IPS-18a (cell line): ENCODE measurements at regions not wholly inside any gene's neighbourhood (a gene's known extent, or its start where the extent isn't known, plus 50 kb on each side); places are given as distances from the start of the nearest gene placed in this dataset.

ENCODE experiments used
- H3K27ac ChIP-seq: one replicate; pipeline ENCODE4 v1.5.1; 2013; ENCODE audit warnings: low read length
- H3K27me3 ChIP-seq: one replicate; pipeline ENCODE4 v1.6.1; 2013; ENCODE audit warnings: mild to moderate bottlenecking, low read length; ENCODE audit not compliant: control insufficient read depth, insufficient read depth
- H3K36me3 ChIP-seq: one replicate; pipeline ENCODE4 v1.6.1; 2013; ENCODE audit warnings: low read depth, low read length; ENCODE audit not compliant: control insufficient read depth
- H3K4me1 ChIP-seq: one replicate; pipeline ENCODE4 v1.6.1; 2013; ENCODE audit warnings: low read depth, low read length; ENCODE audit not compliant: control insufficient read depth
- H3K4me3 ChIP-seq: one replicate; pipeline ENCODE4 v1.5.1; 2013; ENCODE audit warnings: low read length
- H3K9ac ChIP-seq: one replicate; pipeline ENCODE4 v1.6.1; 2013; ENCODE audit warnings: mild to moderate bottlenecking, low read length, moderate library complexity
- H3K9me3 ChIP-seq: one replicate; pipeline ENCODE4 v1.6.1; 2013; ENCODE audit warnings: low read depth, low read length; ENCODE audit not compliant: control insufficient read depth

GRCh38 chr14:61630399-61631044 is 64.8 kb upstream of the HIF1A start:
- H3K4me1 ChIP-seq: no peaks in the 10 kb centered on the region
- H3K9me3 ChIP-seq: no peaks in the 10 kb centered on the region
- H3K4me3 ChIP-seq: no peak overlapping the region
- no peaks in the 10 kb centered on the region for H3K36me3 ChIP-seq
- no peak overlapping the region for H3K27ac ChIP-seq
- H3K27me3 ChIP-seq: no peaks in the 10 kb centered on the region
- no peak overlapping the region for H3K9ac ChIP-seq

GRCh38 chr14:61631045-61631687 is 64.1 kb upstream of the HIF1A start:
- H3K9ac ChIP-seq: no peak overlapping the region

GRCh38 chr14:61632401-61632800 is 62.9 kb upstream of the HIF1A start:
- Histone ChIP-seq H3K36me3 (no peaks in the 10 kb centered on the region), H3K4me1 (no peaks in the 10 kb centered on the region), H3K4me3 (no peak overlapping the region), H3K9ac (no peak overlapping the region), H3K27me3 (no peaks in the 10 kb centered on the region), H3K27ac (no peak overlapping the region), H3K9me3 (no peaks in the 10 kb centered on the region)

More at GRCh38 chr14:61631045-61631687, 64.1 kb upstream of the HIF1A start:
- Histone ChIP-seq H3K9me3 (no peaks in the 10 kb centered on the region), H3K27ac (no peak overlapping the region), H3K4me3 (no peak overlapping the region), H3K27me3 (no peaks in the 10 kb centered on the region), H3K4me1 (no peaks in the 10 kb centered on the region), H3K36me3 (no peaks in the 10 kb centered on the region)

GRCh38 chr14:61632807-61633206 is 62.5 kb upstream of the HIF1A start:
- no peaks in the 10 kb centered on the region for H3K27me3 ChIP-seq
- H3K9me3 ChIP-seq: no peaks in the 10 kb centered on the region
- no peaks in the 10 kb centered on the region for H3K4me1 ChIP-seq
- H3K36me3 ChIP-seq: no peaks in the 10 kb centered on the region
- no peak overlapping the region for H3K4me3 ChIP-seq
- no peak overlapping the region for H3K27ac ChIP-seq
- H3K9ac ChIP-seq: no peak overlapping the region

- Histone ChIP-seq H3K4me3 (no peak overlapping the region), H3K27ac (no peak overlapping the region), H3K9me3 (no peaks in the 10 kb centered on the region), H3K36me3 (no peaks in the 10 kb centered on the region), H3K27me3 (no peaks in the 10 kb centered on the region), H3K9ac (no peak overlapping the region), H3K4me1 (no peaks in the 10 kb centered on the region)
These were observed 59.0 kb upstream of the HIF1A start for GRCh38 chr14:61636291-61636690.

- H3K27me3 ChIP-seq: no peaks in the 10 kb centered on the region
- H3K36me3 ChIP-seq: no peaks in the 10 kb centered on the region
- no peak overlapping the region for H3K27ac ChIP-seq
- no peak overlapping the region for H3K9ac ChIP-seq
- no peaks in the 10 kb centered on the region for H3K4me1 ChIP-seq
- no peaks in the 10 kb centered on the region for H3K9me3 ChIP-seq
- H3K4me3 ChIP-seq: no peak overlapping the region
These were observed 58.5 kb upstream of the HIF1A start for GRCh38 chr14:61636779-61637178.

- Histone ChIP-seq H3K4me3 (no peak overlapping the region), H3K9me3 (no peaks in the 10 kb centered on the region), H3K9ac (no peak overlapping the region), H3K27ac (no peak overlapping the region), H3K36me3 (no peaks in the 10 kb centered on the region), H3K4me1 (no peaks in the 10 kb centered on the region), H3K27me3 (no peaks in the 10 kb centered on the region)
These were observed 56.5 kb upstream of the HIF1A start for GRCh38 chr14:61638595-61639387.

- Histone ChIP-seq H3K9me3 (no peaks in the 10 kb centered on the region), H3K4me3 (no peak overlapping the region), H3K4me1 (no peaks in the 10 kb centered on the region), H3K9ac (no peak overlapping the region), H3K27ac (no peak overlapping the region), H3K36me3 (no peaks in the 10 kb centered on the region), H3K27me3 (no peaks in the 10 kb centered on the region)
These were observed 54.9 kb upstream of the HIF1A start for GRCh38 chr14:61640158-61641136.

- Histone ChIP-seq H3K27ac (no peak overlapping the region), H3K4me3 (no peak overlapping the region), H3K4me1 (no peaks in the 10 kb centered on the region), H3K9ac (no peak overlapping the region), H3K9me3 (no peaks in the 10 kb centered on the region), H3K36me3 (no peaks in the 10 kb centered on the region), H3K27me3 (no peaks in the 10 kb centered on the region)
These were observed 53.2 kb upstream of the HIF1A start for GRCh38 chr14:61641914-61642613.

- Histone ChIP-seq H3K4me1 (no peaks in the 10 kb centered on the region), H3K9me3 (no peaks in the 10 kb centered on the region), H3K4me3 (no peak overlapping the region), H3K27me3 (no peaks in the 10 kb centered on the region), H3K27ac (no peak overlapping the region), H3K9ac (no peak overlapping the region), H3K36me3 (no peaks in the 10 kb centered on the region)
These were observed 52.7 kb upstream of the HIF1A start for GRCh38 chr14:61642614-61642982.
